ENCODE measurements at regions not wholly inside any gene's neighbourhood (a gene's known extent, or its start where the extent isn't known, plus 50 kb on each side); places are given as distances from the start of the nearest gene placed in this dataset.
A peak's percentile ranks its signal among the peaks of the same experiment; 100 is the strongest.

DNA sequence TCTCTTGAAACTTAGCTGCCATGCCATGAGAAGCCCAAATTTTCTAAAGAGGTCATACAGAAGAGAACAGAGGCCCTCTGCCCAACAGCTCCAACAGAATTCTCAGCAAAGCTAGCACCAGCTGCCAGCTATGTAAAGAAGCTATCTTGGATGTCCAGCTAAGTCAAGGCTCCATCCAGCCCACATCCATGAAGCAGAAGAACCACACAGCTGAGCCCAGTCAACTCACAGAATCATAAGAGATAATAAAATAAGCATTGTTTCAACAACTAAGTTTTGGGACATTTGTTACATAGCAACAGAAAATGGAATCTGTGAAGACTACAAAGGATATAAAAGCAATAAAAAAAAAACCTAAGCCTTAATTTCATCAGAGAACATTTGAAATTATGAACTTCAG is 434.3 kb downstream of the TXNL1 start:
- Histone ChIP-seq H3K9ac (ENCODE audit: low read depth, low read length) (no peak overlapping the region), H3K14ac (replicated peaks; ENCODE audit: low read depth, low read length) (no peak overlapping the region), H3K4ac (ENCODE audit: low read depth, low read length) (no peak overlapping the region), H3K9me3 (ENCODE audit: control insufficient read depth, insufficient read depth, low read length) (peaks cover 9% of the 10 kb centered on the region), H3K4me2 (ENCODE audit: low read depth, low read length) (no peak overlapping the region), H3K9me1 (ENCODE audit: insufficient read depth, low read length) (peaks cover 7% of the 10 kb centered on the region), H3K27ac (ENCODE audit: insufficient read depth, low read length) (no peak overlapping the region), H3K36me3 (ENCODE audit: control insufficient read depth, insufficient read depth, low read length) (no peaks in the 10 kb centered on the region), H3K4me1 (ENCODE audit: control insufficient read depth, insufficient read depth, low read length) (peaks cover 11% of the 10 kb centered on the region), H3K27me3 (ENCODE audit: control insufficient read depth, insufficient read depth, low read length) (no peaks in the 10 kb centered on the region), H2BK15ac (ENCODE audit: low read depth, low read length) (0 out of 3 replicates have a peak overlapping the region, but pooled peaks have one; percentile 54), H3K18ac (ENCODE audit: low read depth, low read length) (no peak overlapping the region), H4K20me1 (ENCODE audit: insufficient read depth, low read length) (no peaks in the 10 kb centered on the region), H2AFZ (replicated peaks; ENCODE audit: low read length, poor library complexity) (no peak overlapping the region), H4K5ac (ENCODE audit: low read depth, low read length) (no peak overlapping the region), H2BK120ac (ENCODE audit: low read depth, low read length) (no peak overlapping the region), H2AK9ac (replicated peaks; ENCODE audit: low read depth, low read length, poor library complexity) (no peak overlapping the region), H2BK20ac (ENCODE audit: low read depth, low read length) (0 out of 2 replicates have a peak overlapping the region, but pooled peaks have one; percentile 38), H3K56ac (ENCODE audit: extremely low read depth, insufficient read depth, low read length) (no peak overlapping the region), H4K8ac (ENCODE audit: low read depth in 2 of 2, low read length in 2 of 2) (no peak overlapping the region), H4K91ac (ENCODE audit: insufficient read depth, low read depth, low read length) (no peak overlapping the region), H2BK5ac (ENCODE audit: low read depth, low read length, poor library complexity, severe bottlenecking) (no peak overlapping the region), H3K4me3 (ENCODE audit: insufficient read depth, low read depth, low read length) (no peak overlapping the region), H3K23ac (ENCODE audit: low read depth, low read length) (no peak overlapping the region), H2AK5ac (ENCODE audit: low read depth, low read length) (peak overlapping the region; percentile 8; the same call in 1 of the 2 replicates), H3K79me1 (ENCODE audit: low read depth in 1 of 2, low read length in 2 of 2) (no peaks in the 10 kb centered on the region)
- no peak for ATAC-seq (ENCODE audit: low read depth)
- CTCF ChIA-PET, result no interaction called here
- DNase-seq, result no peak
- POLR2A ChIA-PET (ENCODE audit: unreplicated experiment), result no interaction called here
- in situ Hi-C loops (cut with MboI; ENCODE audit: low sequenced_read_pairs) (no loop called here), intact Hi-C loops (cut with micrococcal nuclease) (no loop called here), dilution Hi-C loops (cut with HindIII; ENCODE audit: low sequenced_read_pairs, unreplicated experiment) (no loop called here)
- no peak for TF ChIP-seq POLR2A (IDR thresholded peaks at IDR 0.05; ENCODE audit: low read depth, low read length)
- no peak for TF ChIP-seq RAD21 (IDR thresholded peaks at IDR 0.05; ENCODE audit: low read length)
- no peak for TF ChIP-seq MAZ (IDR thresholded peaks at IDR 0.05; ENCODE audit: borderline replicate concordance, low read depth, low read length)
- no peak for TF ChIP-seq MXI1 (IDR thresholded peaks at IDR 0.05; ENCODE audit: borderline replicate concordance, low read depth, low read length)
- BruUV-seq (replicated peaks), result no TSS peak

Data from IMR-90 (cell line).